ENCODE measurements at regions not wholly inside any gene's neighbourhood (a gene's known extent, or its start where the extent isn't known, plus 50 kb on each side); places are given as distances from the start of the nearest gene placed in this dataset.
"Not testable (repeated sequence)": the region's sequence is repeated elsewhere in the genome, so short reads cannot be mapped to it uniquely, and the experiment has no call there.

DNA sequence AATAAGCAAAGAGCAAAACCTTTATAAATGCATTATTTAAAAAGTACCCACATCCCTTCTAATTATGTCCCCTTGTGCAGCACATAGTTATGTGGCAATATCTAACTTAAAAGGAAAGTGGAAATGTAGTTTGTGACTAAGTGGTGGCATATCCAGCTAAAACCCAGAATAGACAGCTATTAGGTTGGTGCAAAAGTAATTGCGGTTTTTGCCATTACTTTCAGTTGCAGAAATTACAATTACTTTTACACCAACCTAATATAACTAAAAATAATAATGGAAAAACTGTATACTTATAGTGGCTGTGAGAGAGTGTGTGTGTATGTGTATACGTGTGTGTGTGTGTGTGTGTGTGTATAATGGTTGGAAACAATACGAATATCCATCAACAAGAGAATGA lies 1108.1 kb upstream of the CNTN5 start:
- ChIA-PET CTCF (no interaction called here), POLR2A (no interaction called here)
- no peak for DNase-seq
- H3K9me3 ChIP-seq (ENCODE audit: control extremely low read depth in 1 of 5, control insufficient read depth in 4 of 5, insufficient read depth in 2 of 5, low read depth in 1 of 5, low read length in 4 of 5), result no peaks in the 10 kb centered on the region
- no peaks in the 10 kb centered on the region for H3K4me1 ChIP-seq (ENCODE audit: control extremely low read depth in 1 of 4, control insufficient read depth in 4 of 4, insufficient read depth in 4 of 4, low read length in 3 of 4)
- H3K27ac ChIP-seq (ENCODE audit: insufficient read depth in 1 of 2, low read depth in 1 of 2, low read length in 2 of 2, poor library complexity in 1 of 2, severe bottlenecking in 2 of 2), result no peak overlapping the region
- H3K27me3 ChIP-seq (replicated peaks in 2 of 5; ENCODE audit: control insufficient read depth in 4 of 5, insufficient read depth in 5 of 5, low read length in 4 of 5), result no peaks in the 10 kb centered on the region
- H3K4me3 ChIP-seq (ENCODE audit: control insufficient read depth in 1 of 7, extremely low read depth in 1 of 7, insufficient read depth in 4 of 7, low read depth in 2 of 7, low read length in 6 of 7), result no peak overlapping the region
- no CpG with 5 or more reads among the region's 3 CpGs for WGBS (ENCODE audit: insufficient coverage)
- no peaks in the 10 kb centered on the region for H3K36me3 ChIP-seq (ENCODE audit: control insufficient read depth in 4 of 4, insufficient read depth in 4 of 4, low read length in 3 of 4)

- H3K9me3 ChIP-seq (ENCODE audit: control extremely low read depth in 1 of 5, control insufficient read depth in 4 of 5, insufficient read depth in 2 of 5, low read depth in 1 of 5, low read length in 4 of 5); H3K27me3 ChIP-seq (replicated peaks in 2 of 5; ENCODE audit: control insufficient read depth in 4 of 5, insufficient read depth in 5 of 5, low read length in 4 of 5); H3K4me1 ChIP-seq (ENCODE audit: control extremely low read depth in 1 of 4, control insufficient read depth in 4 of 4, insufficient read depth in 4 of 4, low read length in 3 of 4); H3K4me3 ChIP-seq (ENCODE audit: control insufficient read depth in 1 of 7, extremely low read depth in 1 of 7, insufficient read depth in 4 of 7, low read depth in 2 of 7, low read length in 6 of 7); DNase-seq; H3K27ac ChIP-seq (ENCODE audit: insufficient read depth in 1 of 2, low read depth in 1 of 2, low read length in 2 of 2, poor library complexity in 1 of 2, severe bottlenecking in 2 of 2); POLR2A ChIA-PET; CTCF ChIA-PET; H3K36me3 ChIP-seq (ENCODE audit: control insufficient read depth in 4 of 4, insufficient read depth in 4 of 4, low read length in 3 of 4): not testable (repeated sequence)
- WGBS (ENCODE audit: insufficient coverage), result 85% methylated on average over 10 of the region's 10 CpGs
Observed at GRCh38 chr11:97922933-97923332, 1097.8 kb upstream of the CNTN5 start.

GRCh38 chr11:97934572-97935208 lies 1086.1 kb upstream of the CNTN5 start:
- WGBS (ENCODE audit: insufficient coverage), result 95% methylated on average over 4 of the region's 5 CpGs
- POLR2A ChIA-PET, result no interaction called here

GRCh38 chr11:97937501-97937900 lies 1083.2 kb upstream of the CNTN5 start:
- ChIA-PET POLR2A (no interaction called here), CTCF (no interaction called here)
- WGBS (ENCODE audit: insufficient coverage), result 100% methylated on average over 1 of the region's 3 CpGs
- Histone ChIP-seq H3K4me1 (ENCODE audit: control extremely low read depth in 1 of 4, control insufficient read depth in 4 of 4, insufficient read depth in 4 of 4, low read length in 3 of 4) (no peaks in the 10 kb centered on the region), H3K27ac (ENCODE audit: insufficient read depth in 1 of 2, low read depth in 1 of 2, low read length in 2 of 2, poor library complexity in 1 of 2, severe bottlenecking in 2 of 2) (no peak overlapping the region), H3K27me3 (replicated peaks in 2 of 5; ENCODE audit: control insufficient read depth in 4 of 5, insufficient read depth in 5 of 5, low read length in 4 of 5) (no peaks in the 10 kb centered on the region), H3K9me3 (ENCODE audit: control extremely low read depth in 1 of 5, control insufficient read depth in 4 of 5, insufficient read depth in 2 of 5, low read depth in 1 of 5, low read length in 4 of 5) (no peaks in the 10 kb centered on the region), H3K36me3 (ENCODE audit: control insufficient read depth in 4 of 4, insufficient read depth in 4 of 4, low read length in 3 of 4) (no peaks in the 10 kb centered on the region), H3K4me3 (ENCODE audit: control insufficient read depth in 1 of 7, extremely low read depth in 1 of 7, insufficient read depth in 4 of 7, low read depth in 2 of 7, low read length in 6 of 7) (no peak overlapping the region)
- DNase-seq, result no peak

More at GRCh38 chr11:97934572-97935208, 1086.1 kb upstream of the CNTN5 start:
- CTCF ChIA-PET, result no interaction called here
- no peaks in the 10 kb centered on the region for H3K4me1 ChIP-seq (ENCODE audit: control extremely low read depth in 1 of 4, control insufficient read depth in 4 of 4, insufficient read depth in 4 of 4, low read length in 3 of 4)
- H3K36me3 ChIP-seq (ENCODE audit: control insufficient read depth in 4 of 4, insufficient read depth in 4 of 4, low read length in 3 of 4), result no peaks in the 10 kb centered on the region
- no peak for DNase-seq
- H3K9me3 ChIP-seq (ENCODE audit: control extremely low read depth in 1 of 5, control insufficient read depth in 4 of 5, insufficient read depth in 2 of 5, low read depth in 1 of 5, low read length in 4 of 5), result no peaks in the 10 kb centered on the region
- H3K4me3 ChIP-seq (ENCODE audit: control insufficient read depth in 1 of 7, extremely low read depth in 1 of 7, insufficient read depth in 4 of 7, low read depth in 2 of 7, low read length in 6 of 7), result no peak overlapping the region
- H3K27ac ChIP-seq (ENCODE audit: insufficient read depth in 1 of 2, low read depth in 1 of 2, low read length in 2 of 2, poor library complexity in 1 of 2, severe bottlenecking in 2 of 2), result no peak overlapping the region
- no peaks in the 10 kb centered on the region for H3K27me3 ChIP-seq (replicated peaks in 2 of 5; ENCODE audit: control insufficient read depth in 4 of 5, insufficient read depth in 5 of 5, low read length in 4 of 5)

- Histone ChIP-seq H3K36me3 (ENCODE audit: control insufficient read depth in 4 of 4, insufficient read depth in 4 of 4, low read length in 3 of 4) (no peaks in the 10 kb centered on the region), H3K4me1 (ENCODE audit: control extremely low read depth in 1 of 4, control insufficient read depth in 4 of 4, insufficient read depth in 4 of 4, low read length in 3 of 4) (no peaks in the 10 kb centered on the region), H3K27me3 (replicated peaks in 2 of 5; ENCODE audit: control insufficient read depth in 4 of 5, insufficient read depth in 5 of 5, low read length in 4 of 5) (no peaks in the 10 kb centered on the region), H3K4me3 (ENCODE audit: control insufficient read depth in 1 of 7, extremely low read depth in 1 of 7, insufficient read depth in 4 of 7, low read depth in 2 of 7, low read length in 6 of 7) (no peak overlapping the region), H3K9me3 (ENCODE audit: control extremely low read depth in 1 of 5, control insufficient read depth in 4 of 5, insufficient read depth in 2 of 5, low read depth in 1 of 5, low read length in 4 of 5) (no peaks in the 10 kb centered on the region), H3K27ac (ENCODE audit: insufficient read depth in 1 of 2, low read depth in 1 of 2, low read length in 2 of 2, poor library complexity in 1 of 2, severe bottlenecking in 2 of 2) (no peak overlapping the region)
- ChIA-PET POLR2A (no interaction called here), CTCF (no interaction called here)
- 100% methylated on average over 1 of the region's 2 CpGs for WGBS (ENCODE audit: insufficient coverage)
- no peak for DNase-seq
Observed at GRCh38 chr11:97938789-97939188, 1082.0 kb upstream of the CNTN5 start.

- ChIA-PET CTCF (no interaction called here), POLR2A (no interaction called here)
- Histone ChIP-seq H3K9me3 (ENCODE audit: control extremely low read depth in 1 of 5, control insufficient read depth in 4 of 5, insufficient read depth in 2 of 5, low read depth in 1 of 5, low read length in 4 of 5) (peaks cover 0 to 1% (median 0%) of the 10 kb centered on the region in 5 experiments), H3K4me1 (ENCODE audit: control extremely low read depth in 1 of 4, control insufficient read depth in 4 of 4, insufficient read depth in 4 of 4, low read length in 3 of 4) (no peaks in the 10 kb centered on the region), H3K36me3 (ENCODE audit: control insufficient read depth in 4 of 4, insufficient read depth in 4 of 4, low read length in 3 of 4) (no peaks in the 10 kb centered on the region), H3K4me3 (ENCODE audit: control insufficient read depth in 1 of 7, extremely low read depth in 1 of 7, insufficient read depth in 4 of 7, low read depth in 2 of 7, low read length in 6 of 7) (no peak overlapping the region), H3K27me3 (replicated peaks in 2 of 5; ENCODE audit: control insufficient read depth in 4 of 5, insufficient read depth in 5 of 5, low read length in 4 of 5) (no peaks in the 10 kb centered on the region), H3K27ac (ENCODE audit: insufficient read depth in 1 of 2, low read depth in 1 of 2, low read length in 2 of 2, poor library complexity in 1 of 2, severe bottlenecking in 2 of 2) (no peak overlapping the region)
- 90% methylated on average over 1 of the region's 2 CpGs for WGBS (ENCODE audit: insufficient coverage)
- no peak for DNase-seq
Observed at GRCh38 chr11:97943493-97943892, 1077.3 kb upstream of the CNTN5 start.

- Histone ChIP-seq H3K27me3 (replicated peaks in 2 of 5; ENCODE audit: control insufficient read depth in 4 of 5, insufficient read depth in 5 of 5, low read length in 4 of 5) (no peaks in the 10 kb centered on the region), H3K9me3 (ENCODE audit: control extremely low read depth in 1 of 5, control insufficient read depth in 4 of 5, insufficient read depth in 2 of 5, low read depth in 1 of 5, low read length in 4 of 5) (peaks cover 0 to 1% (median 0%) of the 10 kb centered on the region in 5 experiments), H3K27ac (ENCODE audit: insufficient read depth in 1 of 2, low read depth in 1 of 2, low read length in 2 of 2, poor library complexity in 1 of 2, severe bottlenecking in 2 of 2) (no peak overlapping the region), H3K36me3 (ENCODE audit: control insufficient read depth in 4 of 4, insufficient read depth in 4 of 4, low read length in 3 of 4) (no peaks in the 10 kb centered on the region), H3K4me1 (ENCODE audit: control extremely low read depth in 1 of 4, control insufficient read depth in 4 of 4, insufficient read depth in 4 of 4, low read length in 3 of 4) (no peaks in the 10 kb centered on the region), H3K4me3 (ENCODE audit: control insufficient read depth in 1 of 7, extremely low read depth in 1 of 7, insufficient read depth in 4 of 7, low read depth in 2 of 7, low read length in 6 of 7) (no peak overlapping the region)
- ChIA-PET CTCF (no interaction called here), POLR2A (no interaction called here)
- DNase-seq, result no peak
- WGBS (ENCODE audit: insufficient coverage), result 100% methylated on average over 1 of the region's 1 CpG
Observed at GRCh38 chr11:97948793-97949192, 1072.0 kb upstream of the CNTN5 start.

Measured in common myeloid progenitor, CD34-positive (primary cell).